ENCODE measurements at regions not wholly inside any gene's neighbourhood (a gene's known extent, or its start where the extent isn't known, plus 50 kb on each side); places are given as distances from the start of the nearest gene placed in this dataset.

- H3K4me3 ChIP-seq (replicated peaks; ENCODE audit: low read depth, low read length) = no peak overlapping the region
- TF ChIP-seq, protein P1, sequence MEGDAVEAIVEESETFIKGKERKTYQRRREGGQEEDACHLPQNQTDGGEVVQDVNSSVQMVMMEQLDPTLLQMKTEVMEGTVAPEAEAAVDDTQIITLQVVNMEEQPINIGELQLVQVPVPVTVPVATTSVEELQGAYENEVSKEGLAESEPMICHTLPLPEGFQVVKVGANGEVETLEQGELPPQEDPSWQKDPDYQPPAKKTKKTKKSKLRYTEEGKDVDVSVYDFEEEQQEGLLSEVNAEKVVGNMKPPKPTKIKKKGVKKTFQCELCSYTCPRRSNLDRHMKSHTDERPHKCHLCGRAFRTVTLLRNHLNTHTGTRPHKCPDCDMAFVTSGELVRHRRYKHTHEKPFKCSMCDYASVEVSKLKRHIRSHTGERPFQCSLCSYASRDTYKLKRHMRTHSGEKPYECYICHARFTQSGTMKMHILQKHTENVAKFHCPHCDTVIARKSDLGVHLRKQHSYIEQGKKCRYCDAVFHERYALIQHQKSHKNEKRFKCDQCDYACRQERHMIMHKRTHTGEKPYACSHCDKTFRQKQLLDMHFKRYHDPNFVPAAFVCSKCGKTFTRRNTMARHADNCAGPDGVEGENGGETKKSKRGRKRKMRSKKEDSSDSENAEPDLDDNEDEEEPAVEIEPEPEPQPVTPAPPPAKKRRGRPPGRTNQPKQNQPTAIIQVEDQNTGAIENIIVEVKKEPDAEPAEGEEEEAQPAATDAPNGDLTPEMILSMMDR (IDR thresholded peaks at IDR 0.05; ENCODE audit: low read depth, low read length, missing control alignments) = no peak
- DNase-seq (ENCODE audit: extremely low read depth, low read depth) = no peak
Observed at GRCh38 chr4:166680796-166681195, 553.5 kb downstream of the SPOCK3 start.

DNA sequence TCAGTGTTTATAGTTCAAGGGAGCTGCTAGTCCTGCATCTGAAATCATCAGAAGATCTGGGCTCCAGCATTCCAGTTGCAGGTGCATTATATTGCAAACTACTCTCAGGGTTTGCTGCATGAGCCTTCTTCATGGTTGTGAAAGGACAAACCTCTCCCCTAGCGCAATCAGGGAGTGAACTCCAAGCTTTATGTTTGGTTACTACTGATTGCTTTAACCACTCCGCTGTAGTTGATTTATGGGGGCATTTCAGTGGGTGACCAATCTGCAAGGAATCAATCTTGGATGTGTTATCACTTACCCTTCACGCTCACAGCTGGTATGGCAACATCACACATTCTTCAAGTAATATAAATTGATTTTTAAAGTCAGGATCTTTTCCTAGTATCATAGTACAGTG is 552.1 kb downstream of the SPOCK3 start:
- H3K4me3 ChIP-seq (replicated peaks; ENCODE audit: low read depth, low read length) = no peak overlapping the region
- TF ChIP-seq, protein P1 (IDR thresholded peaks at IDR 0.05; ENCODE audit: low read depth, low read length, missing control alignments) = no peak
- no peak for DNase-seq (ENCODE audit: extremely low read depth, low read depth)

Measured in HFF-Myc (cell line).